ENCODE measurements at regions not wholly inside any gene's neighbourhood (a gene's known extent, or its start where the extent isn't known, plus 50 kb on each side); places are given as distances from the start of the nearest gene placed in this dataset.

GRCh38 chr17:63190821-63191370 lies 224.9 kb downstream of the TANC2 start:
- TF ChIP-seq CTCF (conservative IDR thresholded peaks at IDR 0.05; ENCODE audit: low read depth, low read length) (no peak), EZH2 (IDR thresholded peaks at IDR 0.05; ENCODE audit: low read length, unreplicated experiment) (no peak)

Data from PC-3 (cell line).